ENCODE measurements at regions not wholly inside any gene's neighbourhood (a gene's known extent, or its start where the extent isn't known, plus 50 kb on each side); places are given as distances from the start of the nearest gene placed in this dataset.

GRCh38 chr7:25615593-25615992, 387.3 kb upstream of the NPVF start:
- Histone ChIP-seq H4K20me1 (replicated peaks; ENCODE audit: control insufficient read depth, extremely low read depth, insufficient read depth, low read length) (no peaks in the 10 kb centered on the region), H3K36me3 (ENCODE audit: control insufficient read depth in 2 of 2, extremely low read depth in 1 of 2, insufficient read depth in 2 of 2, low read length in 2 of 2) (no peaks in the 10 kb centered on the region), H3K4me3 (replicated peaks in 1 of 3; ENCODE audit: insufficient read depth in 1 of 3, low read depth in 1 of 3, low read length in 3 of 3) (no peak overlapping the region), H2AFZ (ENCODE audit: low read depth, low read length) (no peak overlapping the region), H3K27ac (ENCODE audit: insufficient read depth, low read depth, low read length) (no peak overlapping the region), H3K4me2 (ENCODE audit: insufficient read depth, low read length) (no peak overlapping the region), H3K9ac (replicated peaks; ENCODE audit: extremely low read depth, insufficient read depth, low read length) (no peak overlapping the region), H3K9me3 (replicated peaks; ENCODE audit: control insufficient read depth, insufficient read depth, low read length) (no peaks in the 10 kb centered on the region), H3K9me1 (replicated peaks; ENCODE audit: control insufficient read depth, extremely low read depth, insufficient read depth, low read length) (no peaks in the 10 kb centered on the region), H3K79me2 (ENCODE audit: control insufficient read depth, insufficient read depth, low read length) (no peaks in the 10 kb centered on the region), H3K27me3 (ENCODE audit: control insufficient read depth in 2 of 2, insufficient read depth in 2 of 2, low read length in 2 of 2) (no peaks in the 10 kb centered on the region), H3K4me1 (ENCODE audit: control insufficient read depth, extremely low read depth, insufficient read depth, low read length) (no peaks in the 10 kb centered on the region)
- dilution Hi-C loops (cut with MboI; ENCODE audit: extremely low pct_ligation_motif_present, low sequenced_read_pairs) (no loop called here), intact Hi-C loops (cut with micrococcal nuclease) (no loop called here)
- DNase-seq (ENCODE audit: low read depth, low spot score): no peak
- TF ChIP-seq POLR2AphosphoS5 (IDR thresholded peaks at IDR 0.05; ENCODE audit: insufficient read depth, low read depth, low read length) (no peak), POLR2A (IDR thresholded peaks at IDR 0.05; ENCODE audit: low read depth, low read length) (no peak), EZH2 (IDR thresholded peaks at IDR 0.05; ENCODE audit: borderline replicate concordance, low read depth, low read length, severe bottlenecking) (no peak), CTCF (IDR thresholded peaks at IDR 0.05; ENCODE audit: extremely low read depth in 1 of 2, insufficient read depth in 1 of 2, low read depth in 1 of 2, low read length in 2 of 2) (no peak), JUN (IDR thresholded peaks at IDR 0.05; ENCODE audit: borderline replicate concordance, insufficient read depth, insufficient read length, low read depth) (no peak), MYC (IDR thresholded peaks at IDR 0.05; ENCODE audit: low read depth, low read length) (no peak), GATA2 (IDR thresholded peaks at IDR 0.05; ENCODE audit: insufficient read depth, insufficient read length, low read depth, low read length) (no peak), MAX (IDR thresholded peaks at IDR 0.05; ENCODE audit: insufficient read depth, insufficient read length) (no peak), FOS (IDR thresholded peaks at IDR 0.05; ENCODE audit: borderline replicate concordance, insufficient read depth, low read length) (no peak)
- BruUV-seq (replicated peaks): no TSS peak
- ChIA-PET POLR2A (no interaction called here), CTCF (no interaction called here)
- no peak for FAIRE-seq
